ENCODE measurements at regions not wholly inside any gene's neighbourhood (a gene's known extent, or its start where the extent isn't known, plus 50 kb on each side); places are given as distances from the start of the nearest gene placed in this dataset.

DNA sequence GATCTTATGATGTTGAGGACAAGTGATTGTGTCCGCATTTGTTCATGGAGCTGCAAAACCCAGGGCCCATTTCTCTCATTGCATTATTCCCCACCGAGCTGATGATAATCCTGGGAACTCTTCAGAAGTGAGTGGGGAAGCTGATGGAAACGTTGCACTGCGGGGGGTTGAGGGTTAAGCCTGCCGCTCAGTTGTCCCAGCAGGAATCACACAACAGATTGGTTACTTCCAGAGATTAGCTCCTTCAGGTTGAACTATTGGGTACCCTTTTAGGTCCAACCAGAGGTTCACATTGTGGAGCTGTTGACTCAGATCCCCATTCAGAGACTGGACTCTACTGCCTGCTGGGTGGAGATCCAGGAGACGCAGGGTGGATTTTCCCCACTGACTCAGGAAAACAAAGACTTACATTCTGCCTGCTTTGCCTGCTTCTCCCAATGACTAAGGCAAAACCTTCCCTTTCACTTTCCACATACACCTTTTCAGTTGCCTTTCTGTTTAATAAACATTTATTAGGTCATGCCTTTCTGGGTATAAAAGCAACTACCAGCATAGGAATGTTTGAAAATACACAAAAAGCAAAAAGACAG, 286.4 kb downstream of the TXNL1 start:
- DNase-seq (ENCODE audit: low spot score): no peak
- TF ChIP-seq, protein P1, sequence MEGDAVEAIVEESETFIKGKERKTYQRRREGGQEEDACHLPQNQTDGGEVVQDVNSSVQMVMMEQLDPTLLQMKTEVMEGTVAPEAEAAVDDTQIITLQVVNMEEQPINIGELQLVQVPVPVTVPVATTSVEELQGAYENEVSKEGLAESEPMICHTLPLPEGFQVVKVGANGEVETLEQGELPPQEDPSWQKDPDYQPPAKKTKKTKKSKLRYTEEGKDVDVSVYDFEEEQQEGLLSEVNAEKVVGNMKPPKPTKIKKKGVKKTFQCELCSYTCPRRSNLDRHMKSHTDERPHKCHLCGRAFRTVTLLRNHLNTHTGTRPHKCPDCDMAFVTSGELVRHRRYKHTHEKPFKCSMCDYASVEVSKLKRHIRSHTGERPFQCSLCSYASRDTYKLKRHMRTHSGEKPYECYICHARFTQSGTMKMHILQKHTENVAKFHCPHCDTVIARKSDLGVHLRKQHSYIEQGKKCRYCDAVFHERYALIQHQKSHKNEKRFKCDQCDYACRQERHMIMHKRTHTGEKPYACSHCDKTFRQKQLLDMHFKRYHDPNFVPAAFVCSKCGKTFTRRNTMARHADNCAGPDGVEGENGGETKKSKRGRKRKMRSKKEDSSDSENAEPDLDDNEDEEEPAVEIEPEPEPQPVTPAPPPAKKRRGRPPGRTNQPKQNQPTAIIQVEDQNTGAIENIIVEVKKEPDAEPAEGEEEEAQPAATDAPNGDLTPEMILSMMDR (IDR thresholded peaks at IDR 0.05): no peak

DNA sequence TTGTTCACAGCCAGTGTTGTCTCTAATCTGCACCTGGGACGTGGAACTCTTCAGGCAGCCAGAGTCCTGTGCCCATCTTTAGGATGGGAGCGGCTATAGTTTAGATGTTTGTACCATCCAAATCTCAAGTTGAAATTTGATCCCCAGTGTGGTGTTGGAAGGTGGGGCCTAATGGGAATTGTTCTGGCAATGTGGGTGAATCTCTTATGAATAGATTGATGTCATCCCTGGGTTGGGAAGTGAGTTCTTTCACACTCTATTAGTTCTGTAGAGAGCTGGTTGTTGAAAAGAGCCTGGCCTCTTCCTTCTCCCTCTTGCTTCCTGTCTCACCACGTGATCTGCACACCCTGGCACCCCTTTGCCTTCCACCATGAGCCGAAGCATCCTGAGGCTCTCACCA, 300.9 kb downstream of the TXNL1 start:
- TF ChIP-seq, protein P1 (IDR thresholded peaks at IDR 0.05): no peak
- no peak for DNase-seq (ENCODE audit: low spot score)
- Histone ChIP-seq H3K27ac (no peak overlapping the region), H3K4me3 (no peak overlapping the region)

More for the DNA sequence above, 286.4 kb downstream of the TXNL1 start:
- Histone ChIP-seq H3K27ac (no peak overlapping the region), H3K4me3 (no peak overlapping the region)

DNA sequence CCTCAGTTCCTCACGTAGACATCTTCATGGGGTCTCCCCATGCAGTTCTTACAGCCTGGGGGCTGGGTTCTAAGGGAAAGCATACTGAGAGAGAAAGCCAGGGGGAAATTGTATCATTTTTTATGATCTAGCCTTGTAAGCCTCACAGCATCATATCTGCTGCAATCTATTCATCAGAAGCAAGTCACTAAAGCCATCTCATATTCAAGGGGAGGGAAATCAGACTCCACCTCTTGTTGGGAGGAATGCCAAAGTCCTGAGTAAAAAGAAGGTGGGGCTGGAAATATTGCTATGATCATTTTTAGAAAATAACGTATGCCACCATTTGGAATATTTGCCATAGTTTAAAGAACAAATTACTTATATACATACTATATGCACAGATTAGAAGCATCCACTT, 304.6 kb downstream of the TXNL1 start:
- no peak for DNase-seq (ENCODE audit: low spot score)
- TF ChIP-seq, protein P1 (IDR thresholded peaks at IDR 0.05): no peak
- Histone ChIP-seq H3K4me3 (no peak overlapping the region), H3K27ac (no peak overlapping the region)

DNA sequence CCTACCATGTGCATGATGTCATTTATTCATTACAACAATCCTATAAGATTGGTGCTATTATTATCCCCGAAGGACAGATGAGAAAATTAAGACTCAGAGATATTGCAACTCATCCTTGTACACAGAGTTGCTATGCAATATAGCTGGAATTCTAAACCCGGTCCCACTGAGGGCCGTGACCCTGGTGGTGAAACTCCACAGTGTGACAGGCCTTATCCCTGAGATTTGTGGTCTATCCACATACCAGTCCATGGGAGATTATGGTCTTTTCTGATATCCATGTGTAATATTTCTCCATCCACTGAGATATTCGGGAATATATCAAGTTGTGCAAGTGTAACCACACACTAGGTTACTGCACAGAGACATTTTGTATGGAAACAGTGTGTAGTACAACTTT, 305.2 kb downstream of the TXNL1 start:
- Histone ChIP-seq H3K27ac (no peak overlapping the region), H3K4me3 (no peak overlapping the region)
- no peak for DNase-seq (ENCODE audit: low spot score)
- TF ChIP-seq, protein P1 (IDR thresholded peaks at IDR 0.05): no peak

DNA sequence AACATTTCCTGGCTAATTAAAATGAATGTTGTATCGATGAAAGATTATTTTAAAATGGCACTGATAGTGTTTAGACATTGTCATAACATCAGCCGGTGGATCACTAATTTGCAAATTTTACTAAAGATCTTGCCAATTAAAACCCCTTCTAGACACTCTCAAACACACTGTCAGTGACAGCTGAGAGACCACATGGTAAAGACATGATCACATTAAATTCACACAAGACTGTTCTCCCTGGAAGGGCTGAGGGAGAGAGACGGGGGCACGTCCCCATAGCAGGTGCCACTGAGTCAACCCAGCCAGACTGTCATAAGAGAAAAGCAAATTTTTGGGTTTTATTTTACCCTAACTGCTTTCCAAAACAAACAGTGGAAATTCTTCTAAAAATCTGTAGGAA, 306.0 kb downstream of the TXNL1 start:
- no peak for DNase-seq (ENCODE audit: low spot score)
- Histone ChIP-seq H3K27ac (no peak overlapping the region), H3K4me3 (no peak overlapping the region)
- TF ChIP-seq, protein P1 (IDR thresholded peaks at IDR 0.05): no peak

DNA sequence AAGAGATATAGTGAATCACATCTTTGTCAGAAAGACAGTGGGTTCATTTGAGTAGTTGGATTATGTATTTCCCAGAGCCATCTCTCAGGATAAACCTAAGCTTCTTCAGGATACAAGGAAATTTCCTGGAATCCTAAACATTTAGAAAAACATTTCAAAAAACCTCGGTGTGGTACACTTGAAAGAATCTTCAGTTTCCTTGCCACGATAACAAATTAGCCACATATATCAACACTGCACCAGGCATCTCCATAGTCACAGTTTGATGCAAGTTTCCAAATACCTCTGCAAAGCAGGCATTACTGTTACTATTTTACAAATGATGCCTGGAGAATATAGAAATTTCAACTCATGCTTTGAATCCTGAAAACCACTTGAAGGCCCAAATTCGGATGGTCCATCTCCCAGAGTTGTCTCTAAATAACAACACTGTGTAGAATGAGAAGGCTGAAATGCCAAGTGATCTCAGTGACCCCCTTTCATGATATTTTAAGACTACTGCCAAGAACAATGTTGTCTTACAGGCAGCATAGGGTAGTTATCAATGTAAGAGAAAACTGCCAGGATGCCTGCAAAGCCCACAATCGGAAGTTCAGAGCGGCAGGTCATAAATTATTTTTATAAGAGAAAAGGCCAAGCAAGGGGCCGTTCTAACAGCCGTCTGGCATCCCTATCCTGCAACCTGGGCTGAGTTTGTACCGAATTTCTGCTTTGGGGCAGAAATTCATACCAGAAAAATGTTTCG, 307.9 kb downstream of the TXNL1 start:
- H3K27ac ChIP-seq: no peak overlapping the region
- no peak overlapping the region for H3K4me3 ChIP-seq
- TF ChIP-seq, protein P1 (IDR thresholded peaks at IDR 0.05): no peak
- no peak for DNase-seq (ENCODE audit: low spot score)

DNA sequence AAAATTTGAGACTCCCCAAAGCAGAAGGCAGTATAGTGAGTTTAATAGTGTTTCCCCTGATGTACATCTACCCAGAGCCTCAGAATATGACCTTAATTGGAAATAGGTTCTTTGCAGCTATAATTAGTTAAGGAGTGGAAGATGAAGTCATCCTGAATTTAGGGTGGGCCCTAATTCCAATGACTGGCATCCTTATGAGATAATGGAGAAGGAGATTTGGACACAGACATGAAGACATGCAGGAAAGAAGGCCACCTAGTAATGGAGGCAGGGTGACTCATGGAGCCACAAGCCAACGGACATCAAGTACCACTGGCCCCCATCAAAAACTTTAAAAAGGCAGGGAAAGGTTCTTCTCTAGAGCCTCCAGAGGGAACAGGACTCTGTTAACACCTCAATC, 308.9 kb downstream of the TXNL1 start:
- DNase-seq (ENCODE audit: low spot score): no peak
- Histone ChIP-seq H3K27ac (no peak overlapping the region), H3K4me3 (no peak overlapping the region)
- TF ChIP-seq, protein P1 (IDR thresholded peaks at IDR 0.05): no peak
